GM18909 (cell line): ENCODE measurements at regions not wholly inside any gene's neighbourhood (a gene's known extent, or its start where the extent isn't known, plus 50 kb on each side); places are given as distances from the start of the nearest gene placed in this dataset.
"Not testable (repeated sequence)": the region's sequence is repeated elsewhere in the genome, so short reads cannot be mapped to it uniquely, and the experiment has no call there.

Source experiments
- ATAC-seq: cut with Tn5 transposase; IDR thresholded peaks from one replicate; pipeline ENCODE4 v1.9.1; 2021; ENCODE audit warnings: mild to moderate bottlenecking; ENCODE audit not compliant: unreplicated experiment, poor library complexity

GRCh38 chr14:83091991-83092956, 1558.6 kb upstream of the SEL1L start:
- ATAC-seq = not testable (repeated sequence)

DNA sequence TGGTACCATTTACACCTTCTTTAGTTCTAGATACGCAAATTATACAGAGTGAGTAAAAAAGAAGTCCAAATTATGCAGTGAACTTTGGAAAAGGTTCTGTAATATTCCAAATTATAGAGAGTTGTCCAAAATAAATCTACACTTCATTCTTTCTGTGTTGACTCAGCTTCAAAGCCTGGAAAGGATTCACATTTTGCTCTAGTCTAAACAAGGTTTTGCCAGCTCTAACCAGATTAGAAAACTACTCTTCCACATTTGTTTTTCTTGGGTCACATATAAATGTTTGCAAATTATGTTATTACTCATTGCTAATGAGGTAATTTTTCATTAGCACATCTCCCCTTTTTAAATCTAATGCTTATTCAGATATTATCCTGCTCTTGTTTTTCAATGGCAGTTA, 1562.4 kb upstream of the SEL1L start:
- ATAC-seq = no peak

GRCh38 chr14:83101846-83102245, 1568.2 kb upstream of the SEL1L start:
- ATAC-seq = no peak

DNA sequence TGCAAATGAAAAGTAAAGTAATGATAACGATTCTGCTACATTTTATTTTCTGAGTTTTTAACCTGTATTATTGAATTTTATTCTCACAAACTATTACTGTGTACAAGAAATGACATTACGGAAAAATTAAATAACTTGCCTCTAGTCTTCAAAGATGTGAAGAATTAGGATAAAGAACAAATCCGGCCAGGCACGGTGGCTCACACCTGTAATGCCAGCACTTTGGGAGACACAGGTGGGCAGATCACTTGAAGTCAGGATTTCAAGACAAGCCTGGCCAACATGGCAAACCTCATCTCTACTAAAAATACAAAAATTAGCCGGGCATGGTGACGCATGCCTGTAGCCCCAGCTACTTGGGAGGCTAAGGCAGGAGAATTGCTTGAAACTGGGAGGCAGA, 1584.4 kb upstream of the SEL1L start:
- ATAC-seq = no peak

GRCh38 chr14:83120187-83120586, 1586.5 kb upstream of the SEL1L start:
- no peak for ATAC-seq

DNA sequence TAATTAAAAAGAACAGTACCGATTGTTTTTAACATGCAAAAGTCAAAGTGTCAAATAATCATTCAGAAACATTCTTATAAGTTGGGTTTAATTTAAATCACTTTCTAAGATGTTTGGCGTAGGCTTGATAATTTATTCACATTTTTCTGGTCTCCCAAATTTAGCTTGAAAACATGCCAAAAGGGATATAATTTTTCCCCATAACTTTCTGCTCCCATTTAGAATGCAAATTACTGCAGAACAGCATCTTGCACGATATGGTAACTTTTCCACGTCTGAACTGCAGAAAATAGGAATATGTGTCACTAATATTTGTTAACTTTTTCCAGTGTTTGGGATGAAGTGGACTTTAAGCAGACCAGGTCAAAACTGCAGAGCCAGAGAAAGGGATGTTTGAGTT, 1592.4 kb upstream of the SEL1L start:
- ATAC-seq = no peak

GRCh38 chr14:83128783-83129182, 1595.1 kb upstream of the SEL1L start:
- ATAC-seq = no peak

DNA sequence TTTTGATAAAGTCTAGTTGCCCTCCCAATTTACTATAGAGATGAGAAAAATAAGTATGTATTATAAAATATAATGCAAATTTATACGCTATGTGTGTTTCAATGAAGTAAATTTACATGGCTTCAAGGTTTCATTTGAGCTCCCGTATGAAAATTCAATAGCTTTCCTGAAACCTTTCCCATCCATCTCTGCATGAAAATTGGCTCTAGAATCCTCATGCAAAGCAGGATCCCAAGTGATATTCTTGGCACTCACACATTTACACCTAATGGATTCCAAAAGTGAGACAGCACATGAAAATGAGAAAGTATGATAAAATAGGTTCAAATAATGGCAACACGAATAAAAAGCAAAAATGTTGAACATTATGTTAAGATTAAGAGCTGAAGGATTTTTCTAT, 1595.8 kb upstream of the SEL1L start:
- ATAC-seq = no peak

DNA sequence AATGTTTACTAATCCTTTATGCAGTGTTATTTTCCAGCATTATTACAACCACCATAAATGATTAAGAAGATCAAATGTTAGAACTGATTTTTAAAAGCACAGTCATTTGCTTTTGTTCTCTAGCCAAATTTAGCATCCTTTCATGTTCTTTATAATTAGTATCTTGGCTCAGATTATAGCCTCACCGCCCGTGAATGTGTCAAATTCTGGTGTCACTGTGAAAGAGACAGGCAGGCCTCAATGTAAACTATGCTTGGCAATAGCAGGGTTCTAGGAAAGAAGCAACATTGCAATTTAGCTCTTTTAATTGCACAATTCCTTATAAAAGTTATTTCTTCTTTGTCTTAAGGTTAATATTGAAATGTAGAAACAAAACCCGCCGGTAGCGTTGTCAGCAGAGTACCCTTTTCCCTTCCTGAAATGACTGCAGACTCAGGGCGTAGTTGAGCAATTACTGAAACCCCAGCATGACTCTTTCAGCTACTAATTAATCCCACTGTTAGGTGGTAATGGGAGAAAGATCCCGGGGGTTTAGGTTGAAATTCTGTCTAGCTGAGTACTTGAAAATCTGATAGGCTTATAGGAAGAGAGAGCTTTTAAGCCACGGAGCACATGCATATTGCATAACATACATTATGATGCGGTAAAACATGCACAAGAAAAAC, 1600.5 kb upstream of the SEL1L start:
- ATAC-seq = no peak

DNA sequence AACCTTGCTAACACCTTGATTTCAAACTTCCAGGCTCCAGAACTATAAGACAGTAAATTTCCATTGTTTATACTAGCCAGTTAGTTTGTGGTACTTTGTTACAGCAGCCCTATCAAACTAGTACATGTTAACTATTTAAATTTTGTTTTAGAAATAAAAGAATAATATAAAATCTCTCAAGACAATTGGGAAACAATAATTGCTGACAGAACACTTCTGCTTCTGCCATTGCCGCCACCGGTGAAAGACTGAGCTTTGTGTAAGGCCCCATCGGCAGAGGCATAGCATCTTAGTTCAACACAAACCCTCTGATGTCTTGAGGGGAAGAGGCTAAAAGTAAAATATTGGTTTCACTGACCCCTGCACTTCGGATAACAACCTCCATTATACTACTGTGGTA, 1607.1 kb upstream of the SEL1L start:
- ATAC-seq = no peak

DNA sequence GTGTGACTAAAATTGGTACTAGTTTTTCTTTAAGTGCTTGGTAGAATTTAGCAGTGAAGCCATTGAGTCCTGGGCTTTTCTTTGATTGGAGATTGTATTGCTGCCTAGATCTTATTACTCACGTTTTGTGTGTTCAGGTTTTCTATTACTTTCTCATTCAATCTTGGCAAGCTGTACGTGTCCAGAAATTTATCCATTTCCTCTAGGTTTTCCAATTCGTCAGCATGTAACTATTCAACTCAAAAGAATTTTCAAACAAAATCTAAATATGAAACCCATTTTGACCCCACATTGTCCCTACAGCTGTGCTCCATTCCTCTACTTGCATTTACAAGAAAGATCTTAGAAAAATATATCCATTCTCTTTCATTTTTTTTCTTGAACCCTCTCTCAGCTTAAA, 1613.4 kb upstream of the SEL1L start:
- ATAC-seq = no peak

DNA sequence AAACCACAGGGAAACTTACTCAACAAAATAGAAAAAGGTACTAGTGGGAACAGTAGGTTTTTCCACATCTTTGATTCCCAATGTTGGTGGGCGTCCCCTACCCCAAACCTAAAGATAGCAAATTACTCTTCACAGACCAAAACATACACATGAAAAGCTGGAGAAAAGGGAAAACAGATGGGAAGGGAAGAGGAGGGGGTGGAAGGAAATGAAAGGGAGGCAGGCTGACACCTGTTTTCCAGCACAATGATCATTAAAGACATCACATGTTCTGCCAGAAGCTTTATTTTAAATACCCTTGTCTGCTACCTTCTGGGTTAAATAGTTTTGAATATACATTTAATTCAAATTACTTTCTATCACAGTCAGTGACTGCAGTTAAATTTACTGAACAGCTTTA, 1617.9 kb upstream of the SEL1L start:
- no peak for ATAC-seq

DNA sequence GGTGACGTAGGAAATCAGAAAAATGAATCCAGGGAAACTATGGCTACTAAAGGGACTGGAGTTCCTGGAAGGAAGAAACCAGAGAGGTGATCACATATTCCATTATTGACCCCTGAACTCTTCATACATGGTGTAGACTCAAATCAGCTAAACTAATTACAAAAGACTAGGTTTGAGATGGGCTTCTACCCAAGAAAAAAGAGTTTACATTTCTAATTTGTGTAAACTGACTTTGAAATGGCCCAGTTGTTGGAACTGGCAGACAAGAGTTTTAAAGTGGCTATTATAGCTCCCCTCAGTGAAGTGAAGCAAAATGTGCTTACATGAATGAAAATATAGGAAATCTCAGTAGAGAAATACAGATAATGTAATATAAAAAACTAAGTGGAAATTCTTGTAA, 1619.4 kb upstream of the SEL1L start:
- no peak for ATAC-seq

GRCh38 chr14:83162361-83162929, 1628.8 kb upstream of the SEL1L start:
- ATAC-seq = no peak

- no peak for ATAC-seq
Measured at GRCh38 chr14:83163016-83163415, 1629.4 kb upstream of the SEL1L start.

- no peak for ATAC-seq
Measured at GRCh38 chr14:83164016-83164415, 1630.4 kb upstream of the SEL1L start.

- no peak for ATAC-seq
Measured at GRCh38 chr14:83164591-83164990, 1630.9 kb upstream of the SEL1L start.

DNA sequence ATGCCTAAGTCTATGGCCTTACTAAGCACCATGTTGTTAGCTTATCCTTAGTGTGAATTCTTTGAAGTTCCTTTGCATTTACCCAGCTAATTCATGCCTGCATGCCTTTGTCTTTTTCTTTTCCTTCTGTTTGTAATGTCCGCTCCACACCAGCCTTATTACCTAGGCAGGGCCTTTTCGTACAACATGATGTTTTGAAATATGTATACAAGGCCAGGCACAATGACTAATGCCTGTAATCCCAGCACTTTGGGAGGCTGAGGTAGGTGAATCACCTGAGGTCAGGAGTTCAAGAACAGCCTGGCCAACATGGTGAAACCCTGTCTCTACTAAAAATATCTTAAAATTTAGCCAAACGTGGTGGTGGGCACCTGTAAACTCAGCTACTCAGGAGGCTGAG, 1636.5 kb upstream of the SEL1L start:
- ATAC-seq = no peak

DNA sequence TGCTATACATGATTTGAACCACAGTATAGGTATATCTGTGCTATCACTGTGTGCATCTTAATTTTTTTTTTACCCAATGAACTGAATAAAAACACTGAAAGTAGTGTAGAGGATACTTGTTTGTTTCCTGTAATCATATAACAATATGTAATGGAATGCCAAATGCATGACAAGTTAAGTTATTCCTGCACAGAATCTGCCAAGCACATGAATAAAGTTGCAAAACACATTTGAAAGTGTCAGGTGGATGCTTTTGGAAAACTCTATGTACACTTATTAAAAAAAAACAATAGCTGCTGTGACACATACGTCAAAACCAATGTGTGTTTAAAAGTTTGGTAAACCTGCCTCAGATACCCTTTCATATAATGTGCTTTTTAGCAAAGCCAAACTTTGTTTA, 1638.1 kb upstream of the SEL1L start:
- ATAC-seq = no peak

- ATAC-seq = no peak
Measured at GRCh38 chr14:83172363-83172762, 1638.7 kb upstream of the SEL1L start.

- no peak for ATAC-seq
Measured at GRCh38 chr14:83173687-83174086, 1640.0 kb upstream of the SEL1L start.
